SK-N-DZ (cell line): ENCODE measurements at regions not wholly inside any gene's neighbourhood (a gene's known extent, or its start where the extent isn't known, plus 50 kb on each side); places are given as distances from the start of the nearest gene placed in this dataset.
"Not testable (repeated sequence)": the region's sequence is repeated elsewhere in the genome, so short reads cannot be mapped to it uniquely, and the experiment has no call there.

ENCODE experiments used
- DNase-seq: peaks from one replicate; pipeline ENCODE4 v3.0.0-alpha.2; 2015; ENCODE audit warnings: low spot score

GRCh38 chr13:69649063-69649392, 458.6 kb upstream of the ATXN8OS start:
- DNase-seq: no peak

- peak; percentile 13 for DNase-seq
Observed at GRCh38 chr13:69648340-69649062, 459.1 kb upstream of the ATXN8OS start.

GRCh38 chr13:69644447-69644846, 463.2 kb upstream of the ATXN8OS start:
- no peak for DNase-seq

GRCh38 chr13:69641773-69642172, 465.9 kb upstream of the ATXN8OS start:
- no peak for DNase-seq

GRCh38 chr13:69633044-69633443, 474.6 kb upstream of the ATXN8OS start:
- DNase-seq: no peak

GRCh38 chr13:69623973-69624372, 483.7 kb upstream of the ATXN8OS start:
- no peak for DNase-seq

GRCh38 chr13:69619651-69620050, 488.0 kb upstream of the ATXN8OS start:
- no peak for DNase-seq

GRCh38 chr13:69618838-69619237, 488.8 kb upstream of the ATXN8OS start:
- no peak for DNase-seq

GRCh38 chr13:69618393-69618792, 489.2 kb upstream of the ATXN8OS start:
- no peak for DNase-seq

GRCh38 chr13:69617587-69617986, 490.0 kb upstream of the ATXN8OS start:
- no peak for DNase-seq

GRCh38 chr13:69616396-69616795, 491.2 kb upstream of the ATXN8OS start:
- DNase-seq: no peak

GRCh38 chr13:69615055-69615454, 492.6 kb upstream of the ATXN8OS start:
- DNase-seq: not testable (repeated sequence)

- no peak for DNase-seq
Observed at GRCh38 chr13:69604698-69605097, 502.9 kb upstream of the ATXN8OS start.

- DNase-seq: no peak
Observed at GRCh38 chr13:69603144-69603853, 504.3 kb upstream of the ATXN8OS start.

GRCh38 chr13:69601661-69602060, 506.0 kb upstream of the ATXN8OS start:
- DNase-seq: no peak

- DNase-seq: no peak
Observed at GRCh38 chr13:69600811-69601210, 506.8 kb upstream of the ATXN8OS start.

- no peak for DNase-seq
Observed at GRCh38 chr13:69597088-69597487, 510.5 kb upstream of the ATXN8OS start.

GRCh38 chr13:69595181-69595580, 512.4 kb upstream of the ATXN8OS start:
- no peak for DNase-seq

GRCh38 chr13:69591437-69591836, 516.2 kb upstream of the ATXN8OS start:
- DNase-seq: no peak

GRCh38 chr13:69589531-69590235, 517.9 kb upstream of the ATXN8OS start:
- DNase-seq: peak; percentile 44

- DNase-seq: no peak
Observed at GRCh38 chr13:69585656-69586055, 522.0 kb upstream of the ATXN8OS start.

GRCh38 chr13:69580255-69580654, 527.4 kb upstream of the ATXN8OS start:
- no peak for DNase-seq

GRCh38 chr13:69579351-69579750, 528.3 kb upstream of the ATXN8OS start:
- peak; percentile 35 for DNase-seq
